ENCODE measurements at regions not wholly inside any gene's neighbourhood (a gene's known extent, or its start where the extent isn't known, plus 50 kb on each side); places are given as distances from the start of the nearest gene placed in this dataset.

- Mint-ChIP-seq H3K4me3 (no peak overlapping the region), H3K36me3 (ENCODE audit: low read depth) (no peaks in the 10 kb centered on the region), H3K9me3 (no peaks in the 10 kb centered on the region), H3K27ac (peak overlapping the region; percentile 88), H3K4me1 (peaks cover 27% of the 10 kb centered on the region), H3K27me3 (ENCODE audit: insufficient read depth, low read depth, poor library complexity) (peaks cover 2% of the 10 kb centered on the region)
- peak overlapping the region; percentile 60 for H2AFZ ChIP-seq
- H3K79me2 ChIP-seq (replicated peaks; ENCODE audit: insufficient read depth), result no peaks in the 10 kb centered on the region
- TF ChIP-seq POLR2AphosphoS5 (IDR thresholded peaks at IDR 0.05; ENCODE audit: low read depth) (no peak), NANOG (IDR thresholded peaks at IDR 0.05; ENCODE audit: borderline replicate concordance) (no peak), CREB1 (CRISPR knock-in tag; IDR thresholded peaks at IDR 0.05; ENCODE audit: low read depth) (no peak), CTCF (conservative IDR thresholded peaks at IDR 0.05; ENCODE audit: low read depth in 2 of 2) (peak; percentile 51 to 75), EZH2phosphoT487 (IDR thresholded peaks at IDR 0.05; ENCODE audit: unreplicated experiment) (no peak)
- TF ChIP-seq, protein P1, sequence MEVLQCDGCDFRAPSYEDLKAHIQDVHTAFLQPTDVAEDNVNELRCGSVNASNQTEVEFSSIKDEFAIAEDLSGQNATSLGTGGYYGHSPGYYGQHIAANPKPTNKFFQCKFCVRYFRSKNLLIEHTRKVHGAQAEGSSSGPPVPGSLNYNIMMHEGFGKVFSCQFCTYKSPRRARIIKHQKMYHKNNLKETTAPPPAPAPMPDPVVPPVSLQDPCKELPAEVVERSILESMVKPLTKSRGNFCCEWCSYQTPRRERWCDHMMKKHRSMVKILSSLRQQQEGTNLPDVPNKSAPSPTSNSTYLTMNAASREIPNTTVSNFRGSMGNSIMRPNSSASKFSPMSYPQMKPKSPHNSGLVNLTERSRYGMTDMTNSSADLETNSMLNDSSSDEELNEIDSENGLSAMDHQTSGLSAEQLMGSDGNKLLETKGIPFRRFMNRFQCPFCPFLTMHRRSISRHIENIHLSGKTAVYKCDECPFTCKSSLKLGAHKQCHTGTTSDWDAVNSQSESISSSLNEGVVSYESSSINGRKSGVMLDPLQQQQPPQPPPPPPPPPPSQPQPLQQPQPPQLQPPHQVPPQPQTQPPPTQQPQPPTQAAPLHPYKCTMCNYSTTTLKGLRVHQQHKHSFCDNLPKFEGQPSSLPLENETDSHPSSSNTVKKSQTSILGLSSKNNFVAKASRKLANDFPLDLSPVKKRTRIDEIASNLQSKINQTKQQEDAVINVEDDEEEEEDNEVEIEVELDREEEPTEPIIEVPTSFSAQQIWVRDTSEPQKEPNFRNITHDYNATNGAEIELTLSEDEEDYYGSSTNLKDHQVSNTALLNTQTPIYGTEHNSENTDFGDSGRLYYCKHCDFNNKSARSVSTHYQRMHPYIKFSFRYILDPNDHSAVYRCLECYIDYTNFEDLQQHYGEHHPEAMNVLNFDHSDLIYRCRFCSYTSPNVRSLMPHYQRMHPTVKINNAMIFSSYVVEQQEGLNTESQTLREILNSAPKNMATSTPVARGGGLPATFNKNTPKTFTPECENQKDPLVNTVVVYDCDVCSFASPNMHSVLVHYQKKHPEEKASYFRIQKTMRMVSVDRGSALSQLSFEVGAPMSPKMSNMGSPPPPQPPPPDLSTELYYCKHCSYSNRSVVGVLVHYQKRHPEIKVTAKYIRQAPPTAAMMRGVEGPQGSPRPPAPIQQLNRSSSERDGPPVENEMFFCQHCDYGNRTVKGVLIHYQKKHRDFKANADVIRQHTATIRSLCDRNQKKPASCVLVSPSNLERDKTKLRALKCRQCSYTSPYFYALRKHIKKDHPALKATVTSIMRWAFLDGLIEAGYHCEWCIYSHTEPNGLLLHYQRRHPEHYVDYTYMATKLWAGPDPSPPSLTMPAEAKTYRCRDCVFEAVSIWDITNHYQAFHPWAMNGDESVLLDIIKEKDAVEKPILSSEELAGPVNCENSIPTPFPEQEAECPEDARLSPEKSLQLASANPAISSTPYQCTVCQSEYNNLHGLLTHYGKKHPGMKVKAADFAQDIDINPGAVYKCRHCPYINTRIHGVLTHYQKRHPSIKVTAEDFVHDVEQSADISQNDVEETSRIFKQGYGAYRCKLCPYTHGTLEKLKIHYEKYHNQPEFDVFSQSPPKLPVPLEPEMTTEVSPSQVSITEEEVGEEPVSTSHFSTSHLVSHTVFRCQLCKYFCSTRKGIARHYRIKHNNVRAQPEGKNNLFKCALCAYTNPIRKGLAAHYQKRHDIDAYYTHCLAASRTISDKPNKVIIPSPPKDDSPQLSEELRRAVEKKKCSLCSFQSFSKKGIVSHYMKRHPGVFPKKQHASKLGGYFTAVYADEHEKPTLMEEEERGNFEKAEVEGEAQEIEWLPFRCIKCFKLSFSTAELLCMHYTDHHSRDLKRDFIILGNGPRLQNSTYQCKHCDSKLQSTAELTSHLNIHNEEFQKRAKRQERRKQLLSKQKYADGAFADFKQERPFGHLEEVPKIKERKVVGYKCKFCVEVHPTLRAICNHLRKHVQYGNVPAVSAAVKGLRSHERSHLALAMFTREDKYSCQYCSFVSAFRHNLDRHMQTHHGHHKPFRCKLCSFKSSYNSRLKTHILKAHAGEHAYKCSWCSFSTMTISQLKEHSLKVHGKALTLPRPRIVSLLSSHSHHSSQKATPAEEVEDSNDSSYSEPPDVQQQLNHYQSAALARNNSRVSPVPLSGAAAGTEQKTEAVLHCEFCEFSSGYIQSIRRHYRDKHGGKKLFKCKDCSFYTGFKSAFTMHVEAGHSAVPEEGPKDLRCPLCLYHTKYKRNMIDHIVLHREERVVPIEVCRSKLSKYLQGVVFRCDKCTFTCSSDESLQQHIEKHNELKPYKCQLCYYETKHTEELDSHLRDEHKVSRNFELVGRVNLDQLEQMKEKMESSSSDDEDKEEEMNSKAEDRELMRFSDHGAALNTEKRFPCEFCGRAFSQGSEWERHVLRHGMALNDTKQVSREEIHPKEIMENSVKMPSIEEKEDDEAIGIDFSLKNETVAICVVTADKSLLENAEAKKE (CRISPR knock-in tag; IDR thresholded peaks at IDR 0.05), result no peak
- no peaks in the 10 kb centered on the region for H4K20me1 ChIP-seq (replicated peaks; ENCODE audit: insufficient read depth)
- H3K27me3 ChIP-seq (ENCODE audit: insufficient read depth), result no peaks in the 10 kb centered on the region
- ATAC-seq, result peak; percentile 82
- H3F3A ChIP-seq (replicated peaks; ENCODE audit: low read depth), result no peaks in the 10 kb centered on the region
- peak; percentile 65 for DNase-seq (ENCODE audit: low spot score)
- peaks cover 29% of the 10 kb centered on the region for H3K4me1 ChIP-seq (ENCODE audit: insufficient read depth)
- peak overlapping the region; percentile 35; the same call in 1 of the 2 replicates for H3K4me2 ChIP-seq
- H3K36me3 ChIP-seq (ENCODE audit: insufficient read depth), result no peaks in the 10 kb centered on the region
- H3K4me3 ChIP-seq, result no peak overlapping the region
- no peak overlapping the region; the same call in 1 of the 2 replicates for H3K27ac ChIP-seq (ENCODE audit: low read depth)
- H3K9me2 ChIP-seq (ENCODE audit: insufficient read depth), result no peaks in the 10 kb centered on the region
These were observed 536.9 kb downstream of the ZIC1 start for GRCh38 chr3:147945968-147946519.

All from GM23338 (cell line).